NB4 (cell line): ENCODE measurements at regions not wholly inside any gene's neighbourhood (a gene's known extent, or its start where the extent isn't known, plus 50 kb on each side); places are given as distances from the start of the nearest gene placed in this dataset.

ENCODE experiments used
- DNase-seq: peaks from one replicate; pipeline ENCODE4 v3.0.0; 2010; ENCODE audit warnings: low read depth
- H3K4me3 ChIP-seq: one replicate; pipeline ENCODE4 v1.5.1; 2011; ENCODE audit warnings: mild to moderate bottlenecking, low read depth, low read length, moderate library complexity
- MYC ChIP-seq: IDR thresholded peaks from 2 replicates; pipeline ENCODE4 v1.6.1; 2011; ENCODE audit warnings: low read depth, low read length
- POLR2A ChIP-seq: IDR thresholded peaks from 2 replicates; pipeline ENCODE4 v1.6.1; 2011; ENCODE audit warnings: mild to moderate bottlenecking; ENCODE audit not compliant: insufficient read length; ENCODE audit errors: extremely low read depth
- TF ChIP-seq, protein P1 (sequence below): IDR thresholded peaks from one replicate; pipeline ENCODE4 v1.5.1; 2012; ENCODE audit warnings: low read depth, low read length
- TF ChIP-seq, protein P2 (sequence below): IDR thresholded peaks from 2 replicates; pipeline ENCODE4 v1.6.1; 2011; ENCODE audit warnings: low read depth, low read length

DNA sequence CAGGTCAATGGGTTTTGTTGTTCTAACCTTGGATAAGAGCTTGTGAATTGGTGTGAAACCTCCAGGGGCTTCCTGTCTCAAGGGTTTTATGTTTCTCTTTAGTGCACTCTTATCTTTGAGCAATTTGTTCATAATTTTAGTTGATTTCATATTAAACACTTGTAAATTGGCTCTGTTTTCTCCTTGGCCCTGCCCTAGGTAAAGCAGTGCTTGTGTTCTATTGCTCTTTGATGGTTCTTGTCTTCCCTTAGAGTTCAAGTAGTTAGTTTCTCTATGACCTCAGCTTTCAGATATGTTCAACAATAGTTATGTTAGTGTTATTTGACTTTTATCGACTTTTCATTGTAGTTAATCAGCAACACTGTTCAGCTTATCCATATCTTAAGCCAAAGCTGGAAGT, 566.4 kb upstream of the POT1 start:
- no peak for DNase-seq
- TF ChIP-seq, protein P1, sequence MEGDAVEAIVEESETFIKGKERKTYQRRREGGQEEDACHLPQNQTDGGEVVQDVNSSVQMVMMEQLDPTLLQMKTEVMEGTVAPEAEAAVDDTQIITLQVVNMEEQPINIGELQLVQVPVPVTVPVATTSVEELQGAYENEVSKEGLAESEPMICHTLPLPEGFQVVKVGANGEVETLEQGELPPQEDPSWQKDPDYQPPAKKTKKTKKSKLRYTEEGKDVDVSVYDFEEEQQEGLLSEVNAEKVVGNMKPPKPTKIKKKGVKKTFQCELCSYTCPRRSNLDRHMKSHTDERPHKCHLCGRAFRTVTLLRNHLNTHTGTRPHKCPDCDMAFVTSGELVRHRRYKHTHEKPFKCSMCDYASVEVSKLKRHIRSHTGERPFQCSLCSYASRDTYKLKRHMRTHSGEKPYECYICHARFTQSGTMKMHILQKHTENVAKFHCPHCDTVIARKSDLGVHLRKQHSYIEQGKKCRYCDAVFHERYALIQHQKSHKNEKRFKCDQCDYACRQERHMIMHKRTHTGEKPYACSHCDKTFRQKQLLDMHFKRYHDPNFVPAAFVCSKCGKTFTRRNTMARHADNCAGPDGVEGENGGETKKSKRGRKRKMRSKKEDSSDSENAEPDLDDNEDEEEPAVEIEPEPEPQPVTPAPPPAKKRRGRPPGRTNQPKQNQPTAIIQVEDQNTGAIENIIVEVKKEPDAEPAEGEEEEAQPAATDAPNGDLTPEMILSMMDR, result no peak
- TF ChIP-seq, protein P2, sequence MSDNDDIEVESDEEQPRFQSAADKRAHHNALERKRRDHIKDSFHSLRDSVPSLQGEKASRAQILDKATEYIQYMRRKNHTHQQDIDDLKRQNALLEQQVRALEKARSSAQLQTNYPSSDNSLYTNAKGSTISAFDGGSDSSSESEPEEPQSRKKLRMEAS, result no peak
- no peak for TF ChIP-seq POLR2A
- no peak for TF ChIP-seq MYC
- no peak overlapping the region for H3K4me3 ChIP-seq

DNA sequence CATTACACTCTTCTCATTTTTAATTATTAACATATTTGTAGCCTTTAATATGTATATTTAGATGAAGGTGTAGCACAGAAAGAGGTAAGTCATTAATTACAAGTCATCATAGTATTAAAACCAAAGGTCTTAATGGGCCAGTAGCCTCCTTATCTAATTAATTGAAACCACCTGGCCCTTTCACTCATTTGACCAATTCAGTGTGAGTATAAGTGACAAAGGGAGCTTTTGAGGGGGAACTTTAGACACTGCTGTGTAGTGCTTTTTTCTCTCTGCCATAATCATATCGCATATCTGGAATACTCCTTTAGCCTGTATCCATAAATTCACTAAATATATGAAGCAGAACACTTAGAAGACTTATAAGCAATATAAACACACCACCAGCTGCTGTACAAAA, 562.9 kb upstream of the POT1 start:
- DNase-seq, result no peak
- no peak overlapping the region for H3K4me3 ChIP-seq
- TF ChIP-seq, protein P1, result no peak
- TF ChIP-seq POLR2A (no peak), MYC (no peak)
- TF ChIP-seq, protein P2, result no peak

DNA sequence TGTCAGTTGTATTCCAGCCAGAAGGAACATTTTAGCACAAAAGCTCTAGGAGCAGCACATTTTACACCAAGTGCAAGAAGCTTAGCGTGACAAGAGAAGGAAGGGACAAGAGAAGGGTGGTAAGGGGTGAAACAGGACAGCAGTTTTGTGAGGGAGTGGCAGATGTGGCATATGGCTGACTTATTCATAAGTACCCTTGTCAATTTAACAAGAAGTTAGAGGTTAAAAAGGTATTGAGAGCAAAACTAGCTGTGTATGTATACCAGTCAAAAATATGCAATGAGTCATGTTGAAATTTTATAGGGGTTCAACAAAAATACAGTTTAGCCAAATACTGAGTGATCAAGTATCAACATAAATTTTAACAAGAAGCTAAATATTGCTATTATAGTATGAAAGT, 561.5 kb upstream of the POT1 start:
- TF ChIP-seq POLR2A, result no peak
- no peak overlapping the region for H3K4me3 ChIP-seq
- DNase-seq, result no peak

- DNase-seq, result no peak
- H3K4me3 ChIP-seq, result no peak overlapping the region
- TF ChIP-seq, protein P1, result no peak
- TF ChIP-seq POLR2A, result no peak
- TF ChIP-seq MYC, result no peak
- TF ChIP-seq, protein P2, result no peak
Observed at GRCh38 chr7:125490167-125490566, 560.5 kb upstream of the POT1 start.

DNA sequence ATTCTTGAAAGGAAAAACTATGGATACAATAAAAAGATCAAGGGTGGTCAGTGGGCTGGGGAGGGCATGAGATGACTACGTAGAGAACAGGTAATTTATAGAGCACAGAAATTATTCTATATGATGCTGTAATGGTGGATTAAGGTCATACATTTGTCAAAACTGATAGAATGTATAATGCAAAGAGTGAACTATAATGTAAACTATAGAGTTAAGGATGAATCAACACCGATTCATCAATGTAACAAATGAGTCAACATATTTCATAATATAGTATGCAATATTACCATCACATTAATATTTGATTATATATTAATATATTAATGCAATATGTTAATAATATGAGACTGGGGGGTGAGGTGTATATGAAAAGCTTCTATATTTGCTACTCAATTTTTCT, 555.6 kb upstream of the POT1 start:
- TF ChIP-seq, protein P2, result no peak
- TF ChIP-seq POLR2A (no peak), MYC (no peak)
- TF ChIP-seq, protein P1, result no peak

DNA sequence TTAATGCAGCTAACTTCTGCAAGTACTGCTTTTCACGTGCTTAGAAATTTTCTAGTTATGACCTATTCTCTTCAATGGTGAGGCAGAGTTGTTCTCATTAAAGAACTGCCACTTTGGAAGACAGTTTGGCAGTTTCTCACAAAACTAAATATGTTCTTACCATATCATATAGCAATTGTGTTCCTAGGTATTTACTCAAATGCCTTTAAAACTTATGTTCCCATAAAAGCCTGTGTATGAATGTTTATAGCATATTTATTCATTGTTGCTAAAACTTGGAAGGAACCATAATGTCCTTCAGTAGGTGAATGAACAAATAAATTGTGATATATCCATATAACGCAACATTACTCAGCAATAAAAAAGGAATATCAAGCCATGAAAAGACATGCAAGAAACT, 555.1 kb upstream of the POT1 start:
- DNase-seq, result no peak
- TF ChIP-seq, protein P2, result no peak
- TF ChIP-seq, protein P1, result no peak
- no peak for TF ChIP-seq POLR2A
- no peak overlapping the region for H3K4me3 ChIP-seq

More for the DNA sequence above, 555.6 kb upstream of the POT1 start:
- DNase-seq, result no peak
- no peak overlapping the region for H3K4me3 ChIP-seq

- no peak overlapping the region for H3K4me3 ChIP-seq
- no peak for DNase-seq
- no peak for TF ChIP-seq MYC
- no peak for TF ChIP-seq POLR2A
- TF ChIP-seq, protein P1, result no peak
- TF ChIP-seq, protein P2, result no peak
Observed at GRCh38 chr7:125481323-125481722, 551.7 kb upstream of the POT1 start.
